ENCODE measurements at regions not wholly inside any gene's neighbourhood (a gene's known extent, or its start where the extent isn't known, plus 50 kb on each side); places are given as distances from the start of the nearest gene placed in this dataset.
"Not testable (repeated sequence)": the region's sequence is repeated elsewhere in the genome, so short reads cannot be mapped to it uniquely, and the experiment has no call there.

GRCh38 chr4:106541253-106541652 lies 172.7 kb upstream of the GIMD1 start:
- no peak overlapping the region for H3K4me3 ChIP-seq (ENCODE audit: control insufficient read depth, low read depth, low read length)
- peak; percentile 27 for DNase-seq (ENCODE audit: low read depth)
- TF ChIP-seq CTCF (IDR thresholded peaks at IDR 0.05; ENCODE audit: control insufficient read depth, insufficient read depth, low read depth, low read length, missing control alignments): no peak

DNA sequence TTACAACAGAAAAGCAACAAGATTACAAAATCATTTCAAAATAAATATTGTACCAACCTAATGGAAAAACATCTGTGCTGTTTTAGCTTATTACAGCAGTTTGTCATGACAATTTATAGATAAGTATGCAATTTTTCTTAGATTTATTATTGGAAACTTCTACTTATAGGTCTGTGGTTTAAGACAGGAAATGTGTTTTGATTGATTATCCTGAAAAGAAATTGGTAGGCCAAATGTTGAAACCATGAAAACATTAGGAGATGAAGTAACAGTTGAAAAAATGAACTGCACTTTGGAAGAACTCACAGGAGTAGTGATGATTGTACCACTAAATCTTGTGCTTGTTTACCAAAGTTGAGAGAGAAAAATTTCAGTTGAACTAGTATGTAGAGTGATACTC lies 162.2 kb upstream of the GIMD1 start:
- peak; percentile 17 for DNase-seq (ENCODE audit: low read depth)
- H3K4me3 ChIP-seq (ENCODE audit: control insufficient read depth, low read depth, low read length): no peak overlapping the region
- no peak for TF ChIP-seq CTCF (IDR thresholded peaks at IDR 0.05; ENCODE audit: control insufficient read depth, insufficient read depth, low read depth, low read length, missing control alignments)

DNA sequence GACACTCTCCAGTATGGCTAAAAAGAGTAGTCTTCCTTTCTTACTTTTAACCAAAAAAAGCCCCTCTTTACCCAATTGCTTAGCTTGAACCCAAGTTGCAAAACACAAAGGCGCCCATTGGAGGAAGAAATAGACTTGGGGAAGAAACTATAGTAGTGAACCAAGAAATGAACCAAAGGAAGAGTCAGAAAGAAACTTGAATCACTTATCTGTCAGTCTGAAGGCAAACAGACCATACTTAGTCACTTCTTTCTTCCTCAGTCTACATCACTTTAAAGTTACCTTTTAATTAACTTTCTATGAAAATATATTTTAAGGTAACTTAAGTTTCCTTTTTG lies 161.4 kb upstream of the GIMD1 start:
- DNase-seq (ENCODE audit: low read depth): no peak
- no peak overlapping the region for H3K4me3 ChIP-seq (ENCODE audit: control insufficient read depth, low read depth, low read length)
- TF ChIP-seq CTCF (IDR thresholded peaks at IDR 0.05; ENCODE audit: control insufficient read depth, insufficient read depth, low read depth, low read length, missing control alignments): no peak

GRCh38 chr4:106529348-106530023 lies 160.9 kb upstream of the GIMD1 start:
- DNase-seq (ENCODE audit: low read depth): no peak
- H3K4me3 ChIP-seq (ENCODE audit: control insufficient read depth, low read depth, low read length): no peak overlapping the region
- no peak for TF ChIP-seq CTCF (IDR thresholded peaks at IDR 0.05; ENCODE audit: control insufficient read depth, insufficient read depth, low read depth, low read length, missing control alignments)

DNA sequence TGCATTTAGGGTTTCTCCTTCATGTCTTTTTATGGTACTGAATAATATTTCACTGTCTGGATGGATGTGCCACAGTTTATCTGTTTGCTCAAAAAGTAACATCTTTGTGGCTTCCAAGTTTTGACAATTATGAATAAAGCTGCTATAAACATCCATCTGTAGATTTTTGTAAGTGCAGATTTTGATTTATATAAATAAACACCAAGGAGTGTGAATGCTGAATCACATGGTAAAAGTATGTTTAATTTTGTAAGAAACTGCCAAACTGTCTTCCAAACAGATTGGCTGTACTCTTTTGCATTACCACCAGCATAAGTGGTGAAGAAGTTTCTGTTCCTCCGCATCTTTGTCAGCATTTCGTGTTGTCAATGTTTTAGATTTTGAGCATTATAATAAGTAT lies 158.7 kb upstream of the GIMD1 start:
- no peak for TF ChIP-seq CTCF (IDR thresholded peaks at IDR 0.05; ENCODE audit: control insufficient read depth, insufficient read depth, low read depth, low read length, missing control alignments)
- no peak overlapping the region for H3K4me3 ChIP-seq (ENCODE audit: control insufficient read depth, low read depth, low read length)
- DNase-seq (ENCODE audit: low read depth): no peak

GRCh38 chr4:106525425-106525824 lies 156.8 kb upstream of the GIMD1 start:
- not testable (repeated sequence) for DNase-seq (ENCODE audit: low read depth); H3K4me3 ChIP-seq (ENCODE audit: control insufficient read depth, low read depth, low read length)

- not testable (repeated sequence) for H3K4me3 ChIP-seq (ENCODE audit: control insufficient read depth, low read depth, low read length); DNase-seq (ENCODE audit: low read depth)
Observed at GRCh38 chr4:106524772-106525171, 156.2 kb upstream of the GIMD1 start.

GRCh38 chr4:106522839-106523238 lies 154.3 kb upstream of the GIMD1 start:
- H3K4me3 ChIP-seq (ENCODE audit: control insufficient read depth, low read depth, low read length): no peak overlapping the region
- DNase-seq (ENCODE audit: low read depth): no peak
- TF ChIP-seq CTCF (IDR thresholded peaks at IDR 0.05; ENCODE audit: control insufficient read depth, insufficient read depth, low read depth, low read length, missing control alignments): peak; percentile 44
